ENCODE measurements at regions not wholly inside any gene's neighbourhood (a gene's known extent, or its start where the extent isn't known, plus 50 kb on each side); places are given as distances from the start of the nearest gene placed in this dataset.

- H3K9me3 Mint-ChIP-seq, result peaks cover 37% of the 10 kb centered on the region
- H3K36me3 Mint-ChIP-seq (ENCODE audit: low read depth), result no peaks in the 10 kb centered on the region
- no peak for DNase-seq
- H3K27me3 Mint-ChIP-seq (ENCODE audit: insufficient read depth), result no peaks in the 10 kb centered on the region
- no peak overlapping the region for H3K4me3 Mint-ChIP-seq
- no peak overlapping the region for H3K27ac Mint-ChIP-seq
- TF ChIP-seq, protein P1, sequence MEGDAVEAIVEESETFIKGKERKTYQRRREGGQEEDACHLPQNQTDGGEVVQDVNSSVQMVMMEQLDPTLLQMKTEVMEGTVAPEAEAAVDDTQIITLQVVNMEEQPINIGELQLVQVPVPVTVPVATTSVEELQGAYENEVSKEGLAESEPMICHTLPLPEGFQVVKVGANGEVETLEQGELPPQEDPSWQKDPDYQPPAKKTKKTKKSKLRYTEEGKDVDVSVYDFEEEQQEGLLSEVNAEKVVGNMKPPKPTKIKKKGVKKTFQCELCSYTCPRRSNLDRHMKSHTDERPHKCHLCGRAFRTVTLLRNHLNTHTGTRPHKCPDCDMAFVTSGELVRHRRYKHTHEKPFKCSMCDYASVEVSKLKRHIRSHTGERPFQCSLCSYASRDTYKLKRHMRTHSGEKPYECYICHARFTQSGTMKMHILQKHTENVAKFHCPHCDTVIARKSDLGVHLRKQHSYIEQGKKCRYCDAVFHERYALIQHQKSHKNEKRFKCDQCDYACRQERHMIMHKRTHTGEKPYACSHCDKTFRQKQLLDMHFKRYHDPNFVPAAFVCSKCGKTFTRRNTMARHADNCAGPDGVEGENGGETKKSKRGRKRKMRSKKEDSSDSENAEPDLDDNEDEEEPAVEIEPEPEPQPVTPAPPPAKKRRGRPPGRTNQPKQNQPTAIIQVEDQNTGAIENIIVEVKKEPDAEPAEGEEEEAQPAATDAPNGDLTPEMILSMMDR (IDR thresholded peaks at IDR 0.05), result no peak
- H3K4me1 Mint-ChIP-seq (ENCODE audit: low read depth), result no peaks in the 10 kb centered on the region
These were observed 378.9 kb downstream of the ELAVL2 start for GRCh38 chr9:23447166-23447565.

GRCh38 chr9:23447944-23448343 is 378.1 kb downstream of the ELAVL2 start:
- TF ChIP-seq, protein P1 (IDR thresholded peaks at IDR 0.05), result no peak
- H3K9me3 Mint-ChIP-seq, result peaks cover 41% of the 10 kb centered on the region
- no peak overlapping the region for H3K4me3 Mint-ChIP-seq
- no peak overlapping the region for H3K27ac Mint-ChIP-seq
- no peak for DNase-seq
- no peaks in the 10 kb centered on the region for H3K27me3 Mint-ChIP-seq (ENCODE audit: insufficient read depth)
- no peaks in the 10 kb centered on the region for H3K4me1 Mint-ChIP-seq (ENCODE audit: low read depth)
- H3K36me3 Mint-ChIP-seq (ENCODE audit: low read depth), result no peaks in the 10 kb centered on the region

DNA sequence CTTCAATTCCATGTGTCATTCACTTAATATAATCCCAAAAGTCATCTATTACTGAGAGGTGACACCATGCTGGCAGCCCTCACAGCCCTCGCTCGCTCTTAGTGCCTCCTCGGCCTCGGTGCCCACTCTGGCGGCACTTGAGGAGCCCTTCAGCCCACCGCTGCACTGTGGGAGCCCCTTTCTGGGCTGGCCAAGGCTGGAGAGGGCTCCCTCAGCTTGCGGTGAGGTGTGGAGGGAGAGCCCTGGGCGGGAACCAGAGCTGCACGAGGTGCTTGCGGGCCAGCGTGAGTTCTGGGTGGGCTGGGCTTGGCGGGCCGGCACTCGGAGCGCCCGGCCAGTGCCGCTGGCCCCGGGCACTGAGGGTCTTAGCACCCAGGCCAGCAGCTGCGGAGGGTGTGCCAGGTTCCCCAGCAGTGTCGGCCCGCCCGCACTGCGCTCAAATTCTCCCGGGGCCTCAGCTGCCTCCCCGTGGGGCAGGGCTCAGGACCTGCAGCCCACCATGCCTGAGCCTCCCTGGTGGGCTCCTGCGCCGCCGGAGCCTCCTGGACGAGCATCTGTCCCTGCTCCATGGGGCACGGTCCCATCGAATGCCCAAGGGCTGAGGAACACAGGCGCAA is 374.1 kb downstream of the ELAVL2 start:
- TF ChIP-seq, protein P1 (IDR thresholded peaks at IDR 0.05), result no peak
- Mint-ChIP-seq H3K4me1 (ENCODE audit: low read depth) (no peaks in the 10 kb centered on the region), H3K9me3 (peaks cover 27% of the 10 kb centered on the region), H3K36me3 (ENCODE audit: low read depth) (no peaks in the 10 kb centered on the region), H3K27me3 (ENCODE audit: insufficient read depth) (no peaks in the 10 kb centered on the region), H3K27ac (no peak overlapping the region), H3K4me3 (no peak overlapping the region)
- no peak for DNase-seq

GRCh38 chr9:23464275-23464674 is 361.8 kb downstream of the ELAVL2 start:
- Mint-ChIP-seq H3K27me3 (ENCODE audit: insufficient read depth) (no peaks in the 10 kb centered on the region), H3K4me1 (ENCODE audit: low read depth) (no peaks in the 10 kb centered on the region), H3K36me3 (ENCODE audit: low read depth) (no peaks in the 10 kb centered on the region), H3K4me3 (no peak overlapping the region), H3K9me3 (peaks cover 16% of the 10 kb centered on the region), H3K27ac (no peak overlapping the region)
- TF ChIP-seq, protein P1 (IDR thresholded peaks at IDR 0.05), result no peak
- DNase-seq, result no peak

DNA sequence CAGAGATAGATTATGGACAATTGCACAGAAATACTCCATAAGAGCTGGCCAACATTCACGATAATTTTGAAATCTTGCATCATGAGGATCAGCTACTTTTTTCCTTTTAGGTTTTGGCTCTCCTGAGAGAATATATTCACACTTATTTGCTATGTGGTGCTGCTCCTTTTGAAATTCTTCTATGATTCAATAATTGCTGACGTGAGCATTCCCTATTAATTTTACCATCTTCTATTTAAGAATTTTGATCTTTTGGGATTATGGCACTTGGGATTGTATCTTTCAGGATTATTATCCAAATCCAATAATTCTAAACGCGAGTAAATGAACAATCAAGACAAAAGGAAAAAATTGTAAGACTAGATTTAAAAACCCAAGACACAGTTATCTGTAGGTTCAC is 358.8 kb downstream of the ELAVL2 start:
- Mint-ChIP-seq H3K4me3 (no peak overlapping the region), H3K4me1 (ENCODE audit: low read depth) (no peaks in the 10 kb centered on the region), H3K36me3 (ENCODE audit: low read depth) (no peaks in the 10 kb centered on the region), H3K27ac (no peak overlapping the region), H3K27me3 (ENCODE audit: insufficient read depth) (no peaks in the 10 kb centered on the region), H3K9me3 (peaks cover 18% of the 10 kb centered on the region)
- TF ChIP-seq, protein P1 (IDR thresholded peaks at IDR 0.05), result no peak
- no peak for DNase-seq
